HEK293 (cell line): ENCODE measurements at regions not wholly inside any gene's neighbourhood (a gene's known extent, or its start where the extent isn't known, plus 50 kb on each side); places are given as distances from the start of the nearest gene placed in this dataset.

Experiments
- CTCF ChIA-PET: fragments of 350-600 bp; formaldehyde crosslinking; extraction: SDS; loops from one replicate; lab custom pipeline; 2021; ENCODE audit warnings: antibody characterized with exemption; lab: Yijun Ruan, JAX
- POLR2A ChIA-PET: fragments of 300-600 bp; formaldehyde crosslinking; extraction: SDS; loops from one replicate; lab custom pipeline; 2020; ENCODE audit warnings: antibody characterized with exemption, inconsistent platforms; lab: Yijun Ruan, JAX
- H3K27ac ChIP-seq: fragments of 200-500 bp; sonication (Bioruptor generic); 2 replicates; pipeline ENCODE4 v1.5.1; 2014; ENCODE audit warnings: low read depth, low read length, control low read depth, inconsistent platforms; ENCODE audit errors: extremely low read depth
- H3K36me3 ChIP-seq, 2 experiments: fragments of 200-500 bp in 1 of 2; sonication (Bioruptor generic) in 1 of 2; 1 replicate in 1 of 2; 2 replicates in 1 of 2; pipeline ENCODE4 v1.5.1; 2014 to 2017; ENCODE audit warnings: inconsistent platforms in 2 of 2, low read length in 2 of 2; ENCODE audit not compliant: control insufficient read depth in 2 of 2, insufficient read depth in 1 of 2
- H3K4me1 ChIP-seq: fragments of 200-500 bp; sonication (Bioruptor generic); 2 replicates; pipeline ENCODE4 v1.5.1; 2014; ENCODE audit warnings: mild to moderate bottlenecking, low read length, inconsistent platforms; ENCODE audit not compliant: control insufficient read depth, insufficient read depth
- H3K4me3 ChIP-seq: 2 replicates; pipeline ENCODE4 v1.5.1; 2011; ENCODE audit warnings: low read depth, mild to moderate bottlenecking, control low read depth, low read length, moderate library complexity
- H3K9me3 ChIP-seq: fragments of 200-500 bp; sonication (Bioruptor generic); 2 replicates; pipeline ENCODE4 v1.5.1; 2014; ENCODE audit warnings: low read depth, low read length, inconsistent platforms; ENCODE audit not compliant: control insufficient read depth, insufficient read depth
- GLI4 ChIP-seq: fragments of 450-650 bp; formaldehyde crosslinking; IDR thresholded peaks from 2 replicates; pipeline ENCODE4 v1.5.1; 2016; ENCODE audit warnings: missing biosample characterization, missing genetic modification characterization
- PRDM1 ChIP-seq: fragments of 450-650 bp; formaldehyde crosslinking; IDR thresholded peaks from 2 replicates; pipeline ENCODE4; 2016; ENCODE audit warnings: missing biosample characterization, missing genetic modification characterization
- RBAK ChIP-seq: fragments of 450-650 bp; formaldehyde crosslinking; IDR thresholded peaks from 2 replicates; pipeline ENCODE4 v1.5.1; 2016; ENCODE audit warnings: missing biosample characterization, missing genetic modification characterization
- REPIN1 ChIP-seq: fragments of 450-650 bp; formaldehyde crosslinking; IDR thresholded peaks from 2 replicates; pipeline ENCODE4 v1.5.1; 2017; ENCODE audit warnings: missing biosample characterization, missing genetic modification characterization, low read depth
- SP2 ChIP-seq: fragments of 450-650 bp; formaldehyde crosslinking; IDR thresholded peaks from 2 replicates; pipeline ENCODE4 v1.5.1; 2016; ENCODE audit warnings: missing biosample characterization, missing genetic modification characterization
- ZEB2 ChIP-seq: fragments of 450-650 bp; formaldehyde crosslinking; IDR thresholded peaks from 2 replicates; pipeline ENCODE4 v1.5.1; 2016; ENCODE audit warnings: missing biosample characterization, missing genetic modification characterization
- ZFP69B ChIP-seq: fragments of 450-650 bp; formaldehyde crosslinking; IDR thresholded peaks from 2 replicates; pipeline ENCODE4 v1.5.1; 2016; ENCODE audit warnings: missing biosample characterization, missing genetic modification characterization
- ZNF112 ChIP-seq: fragments of 450-650 bp; formaldehyde crosslinking; IDR thresholded peaks from 2 replicates; pipeline ENCODE4 v1.5.0; 2017; ENCODE audit warnings: missing biosample characterization, missing genetic modification characterization
- ZNF132 ChIP-seq: fragments of 450-650 bp; formaldehyde crosslinking; IDR thresholded peaks from 2 replicates; pipeline ENCODE4 v1.5.1; 2017; ENCODE audit warnings: missing biosample characterization, missing genetic modification characterization, borderline replicate concordance
- ZNF138 ChIP-seq: fragments of 450-650 bp; formaldehyde crosslinking; IDR thresholded peaks from 2 replicates; pipeline ENCODE4 v1.5.1; 2016; ENCODE audit warnings: missing biosample characterization, missing genetic modification characterization, borderline replicate concordance
- ZNF146 ChIP-seq: fragments of 450-650 bp; formaldehyde crosslinking; IDR thresholded peaks from 2 replicates; pipeline ENCODE4 v1.5.1; 2016; ENCODE audit warnings: missing biosample characterization, missing genetic modification characterization
- ZNF157 ChIP-seq: fragments of 450-650 bp; formaldehyde crosslinking; IDR thresholded peaks from 2 replicates; pipeline ENCODE4 v1.5.1; 2016; ENCODE audit warnings: missing biosample characterization, missing genetic modification characterization
- ZNF169 ChIP-seq: fragments of 450-650 bp; formaldehyde crosslinking; IDR thresholded peaks from 2 replicates; pipeline ENCODE4 v1.5.1; 2016; ENCODE audit warnings: missing biosample characterization, missing genetic modification characterization
- ZNF175 ChIP-seq: fragments of 450-650 bp; formaldehyde crosslinking; IDR thresholded peaks from 2 replicates; pipeline ENCODE4 v1.5.1; 2016; ENCODE audit warnings: missing biosample characterization, missing genetic modification characterization
- ZNF211 ChIP-seq: fragments of 450-650 bp; formaldehyde crosslinking; IDR thresholded peaks from 2 replicates; pipeline ENCODE4 v1.5.1; 2016; ENCODE audit warnings: low read depth, missing biosample characterization, missing genetic modification characterization
- ZNF248 ChIP-seq: fragments of 450-650 bp; formaldehyde crosslinking; IDR thresholded peaks from 2 replicates; pipeline ENCODE4 v1.5.1; 2017; ENCODE audit warnings: missing biosample characterization, missing genetic modification characterization
- ZNF341 ChIP-seq: fragments of 450-650 bp; formaldehyde crosslinking; IDR thresholded peaks from 2 replicates; pipeline ENCODE4; 2016; ENCODE audit warnings: low read depth, missing biosample characterization, missing genetic modification characterization
- ZNF37A ChIP-seq: fragments of 450-650 bp; IDR thresholded peaks from 2 replicates; pipeline ENCODE4 v1.5.1; 2018; ENCODE audit warnings: missing biosample characterization, missing genetic modification characterization
- ZNF394 ChIP-seq: fragments of 450-650 bp; formaldehyde crosslinking; IDR thresholded peaks from 2 replicates; pipeline ENCODE4 v1.5.1; 2016; ENCODE audit warnings: missing biosample characterization, missing genetic modification characterization, mild to moderate bottlenecking, moderate library complexity, borderline replicate concordance
- ZNF404 ChIP-seq: fragments of 450-650 bp; formaldehyde crosslinking; IDR thresholded peaks from 2 replicates; pipeline ENCODE4 v1.5.1; 2017; ENCODE audit warnings: missing biosample characterization, missing genetic modification characterization
- ZNF585B ChIP-seq: fragments of 450-650 bp; formaldehyde crosslinking; IDR thresholded peaks from 2 replicates; pipeline ENCODE4 v1.5.1; 2016; ENCODE audit warnings: missing biosample characterization, missing genetic modification characterization
- ZNF600 ChIP-seq: fragments of 450-650 bp; formaldehyde crosslinking; IDR thresholded peaks from 2 replicates; pipeline ENCODE4 v1.5.1; 2016; ENCODE audit warnings: missing biosample characterization, missing genetic modification characterization
- ZNF670 ChIP-seq: fragments of 450-650 bp; formaldehyde crosslinking; IDR thresholded peaks from 2 replicates; pipeline ENCODE4 v1.5.1; 2016; ENCODE audit warnings: missing biosample characterization, missing genetic modification characterization, low read depth
- ZNF830 ChIP-seq: fragments of 450-650 bp; IDR thresholded peaks from 2 replicates; pipeline ENCODE4 v1.5.0; 2018; ENCODE audit warnings: missing biosample characterization, missing genetic modification characterization, low read depth, mild to moderate bottlenecking, moderate library complexity
- ZSCAN16 ChIP-seq: fragments of 450-650 bp; formaldehyde crosslinking; IDR thresholded peaks from 2 replicates; pipeline ENCODE4 v1.5.1; 2016; ENCODE audit warnings: missing biosample characterization, missing genetic modification characterization
- TF ChIP-seq, protein P1 (sequence below): fragments of 450-650 bp; formaldehyde crosslinking; IDR thresholded peaks from 2 replicates; pipeline ENCODE4 v1.5.1; 2016; ENCODE audit warnings: missing biosample characterization, missing genetic modification characterization
- TF ChIP-seq, protein P2 (sequence below): fragments of 450-650 bp; formaldehyde crosslinking; IDR thresholded peaks from 2 replicates; pipeline ENCODE4 v1.5.1; 2016; ENCODE audit warnings: missing biosample characterization, missing genetic modification characterization, borderline replicate concordance

DNA sequence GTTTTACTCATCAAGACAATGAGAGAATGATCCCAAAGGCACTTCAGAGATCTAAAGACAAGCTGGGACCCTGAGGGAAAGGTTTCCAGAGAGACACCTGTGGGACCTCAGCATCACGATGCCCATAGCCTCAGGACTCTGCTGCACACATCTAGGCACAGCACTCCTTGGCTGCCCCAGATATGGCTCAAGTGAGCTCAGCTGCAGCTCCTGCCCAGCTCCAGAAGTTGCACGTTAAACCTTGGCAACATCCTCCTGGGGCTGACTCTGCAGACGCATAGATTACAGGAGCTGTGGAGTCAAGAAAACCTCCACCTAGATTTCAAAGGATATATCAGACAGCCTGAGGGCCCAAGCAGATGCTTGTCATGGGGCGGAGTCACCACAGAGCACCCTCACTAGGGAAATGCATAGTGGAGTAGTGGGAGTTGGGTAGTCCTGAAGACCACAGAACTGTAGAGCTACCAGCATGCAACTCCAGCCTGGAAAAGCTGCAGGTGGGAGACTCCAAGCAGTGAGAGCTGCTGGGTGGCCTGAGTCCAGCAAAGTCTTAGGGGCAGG, 582.0 kb downstream of the CDH11 start:
- CTCF ChIA-PET = no interaction called here
- POLR2A ChIA-PET = no interaction called here
- Histone ChIP-seq H3K4me1 (no peaks in the 10 kb centered on the region), H3K36me3 (no peaks in the 10 kb centered on the region), H3K9me3 (no peaks in the 10 kb centered on the region), H3K27ac (no peak overlapping the region), H3K4me3 (no peak overlapping the region)
- no peak for TF ChIP-seq ZNF404 (tag by site-specific recombination)

DNA sequence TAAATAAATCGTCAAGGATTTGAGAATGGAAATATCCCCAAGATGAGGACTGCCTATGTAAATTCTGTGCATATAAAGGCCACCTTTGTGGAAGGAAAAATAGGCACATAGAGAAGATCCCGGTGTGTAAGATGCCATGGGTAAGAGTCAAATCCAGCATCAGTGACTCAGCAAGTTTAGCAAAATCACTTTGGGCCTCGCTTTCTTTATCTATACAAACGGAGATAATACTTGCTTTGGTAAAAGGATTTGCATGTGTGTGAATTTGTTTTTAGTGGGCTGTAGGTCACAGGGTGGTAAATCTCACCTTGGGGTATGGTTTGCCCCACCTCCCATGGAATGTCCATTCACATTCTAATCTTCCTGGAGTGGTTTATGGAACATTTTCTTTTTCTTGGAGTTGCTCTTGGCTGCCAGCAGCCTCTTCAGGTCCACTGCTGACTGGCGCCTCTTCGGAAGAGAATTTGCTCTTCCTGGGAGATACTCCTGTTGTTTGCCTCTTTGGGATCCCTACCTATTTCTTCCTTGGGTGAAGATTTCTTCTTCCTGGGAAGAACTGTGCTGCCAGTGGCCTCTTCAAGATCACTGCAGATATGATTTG, 587.6 kb downstream of the CDH11 start:
- CTCF ChIA-PET = no interaction called here
- TF ChIP-seq, protein P1, sequence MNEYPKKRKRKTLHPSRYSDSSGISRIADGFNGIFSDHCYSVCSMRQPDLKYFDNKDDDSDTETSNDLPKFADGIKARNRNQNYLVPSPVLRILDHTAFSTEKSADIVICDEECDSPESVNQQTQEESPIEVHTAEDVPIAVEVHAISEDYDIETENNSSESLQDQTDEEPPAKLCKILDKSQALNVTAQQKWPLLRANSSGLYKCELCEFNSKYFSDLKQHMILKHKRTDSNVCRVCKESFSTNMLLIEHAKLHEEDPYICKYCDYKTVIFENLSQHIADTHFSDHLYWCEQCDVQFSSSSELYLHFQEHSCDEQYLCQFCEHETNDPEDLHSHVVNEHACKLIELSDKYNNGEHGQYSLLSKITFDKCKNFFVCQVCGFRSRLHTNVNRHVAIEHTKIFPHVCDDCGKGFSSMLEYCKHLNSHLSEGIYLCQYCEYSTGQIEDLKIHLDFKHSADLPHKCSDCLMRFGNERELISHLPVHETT = no peak
- TF ChIP-seq ZNF175 (tag by site-specific recombination) (no peak), ZNF157 (tag by site-specific recombination) (no peak), ZNF169 (tag by site-specific recombination) (no peak), ZNF394 (tag by site-specific recombination) (no peak)
- TF ChIP-seq, all 188 proteins: peak for 0
- H3K4me3 ChIP-seq = no peak overlapping the region
- no peaks in the 10 kb centered on the region for H3K9me3 ChIP-seq
- H3K27ac ChIP-seq = no peak overlapping the region
- no peaks in the 10 kb centered on the region for H3K36me3 ChIP-seq
- no peaks in the 10 kb centered on the region for H3K4me1 ChIP-seq
- POLR2A ChIA-PET = no interaction called here

DNA sequence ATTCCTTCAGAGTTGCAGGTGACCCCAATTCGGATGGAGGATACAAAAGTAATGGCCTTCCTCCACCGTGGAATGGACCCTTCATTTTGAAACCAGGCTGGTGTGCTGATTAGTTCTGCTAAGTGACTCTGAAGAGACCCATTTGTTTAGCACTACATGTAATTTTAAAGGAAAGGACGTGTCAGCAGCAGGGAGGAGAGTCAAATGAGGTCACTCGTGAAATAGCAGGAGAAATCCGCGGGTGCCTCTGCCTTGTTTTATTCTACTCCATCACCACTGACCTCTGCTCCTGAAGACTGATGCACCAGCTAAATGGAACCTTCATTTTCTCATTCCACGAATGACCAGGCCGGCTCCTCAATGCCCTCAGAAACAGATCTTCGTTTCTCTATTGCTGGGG, 589.2 kb downstream of the CDH11 start:
- no peaks in the 10 kb centered on the region for H3K9me3 ChIP-seq
- no peaks in the 10 kb centered on the region for H3K4me1 ChIP-seq
- TF ChIP-seq GLI4 (tag by site-specific recombination) = no peak
- TF ChIP-seq ZNF248 = no peak
- TF ChIP-seq ZNF37A = no peak
- no peak for TF ChIP-seq ZNF585B (tag by site-specific recombination)
- no peak for TF ChIP-seq REPIN1 (tag by site-specific recombination)
- no peak for TF ChIP-seq ZNF830 (tag by site-specific recombination)
- no peak for TF ChIP-seq ZEB2
- no peak for TF ChIP-seq PRDM1
- no peak for TF ChIP-seq ZNF211 (tag by site-specific recombination)
- TF ChIP-seq ZNF132 = no peak
- no peak for TF ChIP-seq ZFP69B
- POLR2A ChIA-PET = no interaction called here
- H3K4me3 ChIP-seq = no peak overlapping the region
- H3K36me3 ChIP-seq = no peaks in the 10 kb centered on the region
- H3K27ac ChIP-seq = no peak overlapping the region
- CTCF ChIA-PET = no interaction called here

DNA sequence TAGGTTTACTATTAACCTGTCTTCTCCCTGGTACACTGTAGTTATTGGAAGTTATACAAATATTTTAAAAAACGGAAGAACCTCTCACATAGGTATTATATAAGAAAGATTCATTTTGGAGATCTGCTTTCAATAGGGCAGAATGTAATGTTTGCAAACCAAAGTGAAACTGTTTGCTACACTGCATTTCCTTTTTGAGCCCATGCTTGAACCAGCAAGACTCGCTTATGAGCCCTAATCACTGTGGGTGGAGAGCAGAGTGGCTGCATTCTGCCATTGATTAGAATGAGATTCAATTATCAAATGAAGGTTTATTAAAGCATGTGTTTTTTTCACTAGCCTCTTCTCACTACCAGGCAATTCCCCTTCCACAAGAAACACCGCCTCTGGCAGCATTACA, 589.7 kb downstream of the CDH11 start:
- no peaks in the 10 kb centered on the region for H3K36me3 ChIP-seq
- no peak overlapping the region for H3K27ac ChIP-seq
- H3K9me3 ChIP-seq = no peaks in the 10 kb centered on the region
- no peaks in the 10 kb centered on the region for H3K4me1 ChIP-seq
- no peak overlapping the region for H3K4me3 ChIP-seq
- POLR2A ChIA-PET = no interaction called here
- CTCF ChIA-PET = no interaction called here
- TF ChIP-seq ZNF138 (tag by site-specific recombination) = no peak
- no peak for TF ChIP-seq ZNF157 (tag by site-specific recombination)
- no peak for TF ChIP-seq ZNF146 (tag by site-specific recombination)
- TF ChIP-seq, protein P2, sequence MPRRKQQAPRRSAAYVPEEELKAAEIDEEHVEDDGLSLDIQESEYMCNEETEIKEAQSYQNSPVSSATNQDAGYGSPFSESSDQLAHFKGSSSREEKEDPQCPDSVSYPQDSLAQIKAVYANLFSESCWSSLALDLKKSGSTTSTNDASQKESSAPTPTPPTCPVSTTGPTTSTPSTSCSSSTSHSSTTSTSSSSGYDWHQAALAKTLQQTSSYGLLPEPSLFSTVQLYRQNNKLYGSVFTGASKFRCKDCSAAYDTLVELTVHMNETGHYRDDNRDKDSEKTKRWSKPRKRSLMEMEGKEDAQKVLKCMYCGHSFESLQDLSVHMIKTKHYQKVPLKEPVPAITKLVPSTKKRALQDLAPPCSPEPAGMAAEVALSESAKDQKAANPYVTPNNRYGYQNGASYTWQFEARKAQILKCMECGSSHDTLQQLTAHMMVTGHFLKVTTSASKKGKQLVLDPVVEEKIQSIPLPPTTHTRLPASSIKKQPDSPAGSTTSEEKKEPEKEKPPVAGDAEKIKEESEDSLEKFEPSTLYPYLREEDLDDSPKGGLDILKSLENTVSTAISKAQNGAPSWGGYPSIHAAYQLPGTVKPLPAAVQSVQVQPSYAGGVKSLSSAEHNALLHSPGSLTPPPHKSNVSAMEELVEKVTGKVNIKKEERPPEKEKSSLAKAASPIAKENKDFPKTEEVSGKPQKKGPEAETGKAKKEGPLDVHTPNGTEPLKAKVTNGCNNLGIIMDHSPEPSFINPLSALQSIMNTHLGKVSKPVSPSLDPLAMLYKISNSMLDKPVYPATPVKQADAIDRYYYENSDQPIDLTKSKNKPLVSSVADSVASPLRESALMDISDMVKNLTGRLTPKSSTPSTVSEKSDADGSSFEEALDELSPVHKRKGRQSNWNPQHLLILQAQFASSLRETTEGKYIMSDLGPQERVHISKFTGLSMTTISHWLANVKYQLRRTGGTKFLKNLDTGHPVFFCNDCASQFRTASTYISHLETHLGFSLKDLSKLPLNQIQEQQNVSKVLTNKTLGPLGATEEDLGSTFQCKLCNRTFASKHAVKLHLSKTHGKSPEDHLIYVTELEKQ (tag by site-specific recombination) = no peak
- TF ChIP-seq SP2 = no peak
- TF ChIP-seq RBAK = no peak
- no peak for TF ChIP-seq ZNF600 (tag by site-specific recombination)
- no peak for TF ChIP-seq ZNF248
- no peak for TF ChIP-seq ZNF670 (tag by site-specific recombination)
- TF ChIP-seq ZNF112 = no peak
- TF ChIP-seq ZNF341 (tag by site-specific recombination) = no peak
- TF ChIP-seq ZSCAN16 (tag by site-specific recombination) = no peak
